A673 (cell line): ENCODE measurements at regions not wholly inside any gene's neighbourhood (a gene's known extent, or its start where the extent isn't known, plus 50 kb on each side); places are given as distances from the start of the nearest gene placed in this dataset.

Source experiments
- CTCF ChIP-seq: fragments of 300-800, 200-600 bp; sonication (generic); conservative IDR thresholded peaks from 2 replicates; pipeline ENCODE4 v1.5.1; 2017; ENCODE audit warnings: low read depth, mild to moderate bottlenecking, antibody characterized with exemption, low read length, moderate library complexity, mixed read lengths
- EZH2 ChIP-seq: fragments of 200-600 bp; sonication (generic); IDR thresholded peaks from 2 replicates; pipeline ENCODE4 v1.6.1; 2017; ENCODE audit warnings: borderline replicate concordance, low read depth, mild to moderate bottlenecking, mixed read lengths, antibody characterized with exemption, low read length; ENCODE audit not compliant: poor library complexity, severe bottlenecking

DNA sequence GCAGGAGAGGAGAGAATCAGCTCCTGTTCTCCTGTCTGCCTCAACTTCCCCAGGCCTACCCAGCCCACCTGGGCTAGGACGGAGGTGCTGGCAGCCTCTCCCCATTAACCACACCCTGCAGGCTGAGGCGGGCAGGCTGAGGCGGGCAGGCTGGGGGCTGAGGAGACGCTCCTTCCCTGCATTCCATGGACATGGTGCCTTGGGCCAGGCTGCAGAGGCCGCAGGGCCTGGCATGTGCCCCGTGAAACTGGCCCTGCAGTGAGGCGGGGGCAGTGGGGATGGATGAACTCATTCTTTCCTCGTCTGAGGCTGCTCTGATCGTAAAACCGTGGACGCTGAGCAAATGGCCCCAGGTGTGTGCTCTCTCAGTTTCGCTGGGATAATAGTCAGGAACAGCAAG lies 84.7 kb upstream of the LAPTM4A start:
- TF ChIP-seq CTCF (no peak), EZH2 (no peak)
